ENCODE measurements at regions not wholly inside any gene's neighbourhood (a gene's known extent, or its start where the extent isn't known, plus 50 kb on each side); places are given as distances from the start of the nearest gene placed in this dataset.

- no peak overlapping the region for H3K27ac ChIP-seq (ENCODE audit: insufficient read depth, low read depth, low read length)
- BruUV-seq (replicated peaks), result no TSS peak
- no peaks in the 10 kb centered on the region for H3K36me3 ChIP-seq (ENCODE audit: control insufficient read depth in 2 of 2, extremely low read depth in 1 of 2, insufficient read depth in 2 of 2, low read length in 2 of 2)
- H3K79me2 ChIP-seq (ENCODE audit: control insufficient read depth, insufficient read depth, low read length), result no peaks in the 10 kb centered on the region
- H3K27me3 ChIP-seq (ENCODE audit: control insufficient read depth in 2 of 2, insufficient read depth in 2 of 2, low read length in 2 of 2), result no peaks in the 10 kb centered on the region
- no peak overlapping the region for H3K9ac ChIP-seq (replicated peaks; ENCODE audit: extremely low read depth, insufficient read depth, low read length)
- no peaks in the 10 kb centered on the region for H3K9me1 ChIP-seq (replicated peaks; ENCODE audit: control insufficient read depth, extremely low read depth, insufficient read depth, low read length)
- CTCF ChIA-PET, result no interaction called here
- FAIRE-seq (no peak), DNase-seq (ENCODE audit: low read depth, low spot score) (no peak)
- POLR2A ChIA-PET, result no interaction called here
- no peaks in the 10 kb centered on the region for H3K9me3 ChIP-seq (replicated peaks; ENCODE audit: control insufficient read depth, insufficient read depth, low read length)
- H3K4me3 ChIP-seq (replicated peaks in 1 of 3; ENCODE audit: insufficient read depth in 1 of 3, low read depth in 1 of 3, low read length in 3 of 3), result no peak overlapping the region
- dilution Hi-C loops (cut with MboI; ENCODE audit: extremely low pct_ligation_motif_present, low sequenced_read_pairs), result no loop called here
- no peaks in the 10 kb centered on the region for H3K4me1 ChIP-seq (ENCODE audit: control insufficient read depth, extremely low read depth, insufficient read depth, low read length)
- H4K20me1 ChIP-seq (replicated peaks; ENCODE audit: control insufficient read depth, extremely low read depth, insufficient read depth, low read length), result no peaks in the 10 kb centered on the region
- no peak overlapping the region for H2AFZ ChIP-seq (ENCODE audit: low read depth, low read length)
- no peak for TF ChIP-seq POLR2AphosphoS5 (IDR thresholded peaks at IDR 0.05; ENCODE audit: insufficient read depth, low read depth, low read length)
- no peak for TF ChIP-seq GATA2 (IDR thresholded peaks at IDR 0.05; ENCODE audit: insufficient read depth, insufficient read length, low read depth, low read length)
- no peak for TF ChIP-seq EZH2 (IDR thresholded peaks at IDR 0.05; ENCODE audit: borderline replicate concordance, low read depth, low read length, severe bottlenecking)
- no peak for TF ChIP-seq MYC (IDR thresholded peaks at IDR 0.05; ENCODE audit: low read depth, low read length)
- TF ChIP-seq CTCF (IDR thresholded peaks at IDR 0.05; ENCODE audit: extremely low read depth in 1 of 2, insufficient read depth in 1 of 2, low read depth in 1 of 2, low read length in 2 of 2), result no peak
- no peak for TF ChIP-seq POLR2A (IDR thresholded peaks at IDR 0.05; ENCODE audit: low read depth, low read length)
- TF ChIP-seq FOS (IDR thresholded peaks at IDR 0.05; ENCODE audit: borderline replicate concordance, insufficient read depth, low read length), result no peak
- TF ChIP-seq JUN (IDR thresholded peaks at IDR 0.05; ENCODE audit: borderline replicate concordance, insufficient read depth, insufficient read length, low read depth), result no peak
- no peak for TF ChIP-seq MAX (IDR thresholded peaks at IDR 0.05; ENCODE audit: insufficient read depth, insufficient read length)
- intact Hi-C loops (cut with micrococcal nuclease), result no loop called here
- H3K4me2 ChIP-seq (ENCODE audit: insufficient read depth, low read length), result no peak overlapping the region
Observed at GRCh38 chr10:23585186-23585585, 146.3 kb downstream of the OTUD1 start.
